ENCODE measurements at regions not wholly inside any gene's neighbourhood (a gene's known extent, or its start where the extent isn't known, plus 50 kb on each side); places are given as distances from the start of the nearest gene placed in this dataset.

- CTCF ChIA-PET: no interaction called here
Observed at GRCh38 chr9:108662091-108662875, 193.5 kb downstream of the ACTL7B start.

More at GRCh38 chr9:108662091-108662875, 193.5 kb downstream of the ACTL7B start:
- H3K4me2 ChIP-seq (ENCODE audit: insufficient read depth, low read length): no peak overlapping the region
- no peaks in the 10 kb centered on the region for H3K9me1 ChIP-seq (replicated peaks; ENCODE audit: control insufficient read depth, extremely low read depth, insufficient read depth, low read length)
- FAIRE-seq (no peak), DNase-seq (ENCODE audit: low read depth, low spot score) (no peak)
- H3K27ac ChIP-seq (ENCODE audit: insufficient read depth, low read depth, low read length): no peak overlapping the region
- no peaks in the 10 kb centered on the region for H3K9me3 ChIP-seq (replicated peaks; ENCODE audit: control insufficient read depth, insufficient read depth, low read length)
- H3K27me3 ChIP-seq (ENCODE audit: control insufficient read depth in 2 of 2, insufficient read depth in 2 of 2, low read length in 2 of 2): no peaks in the 10 kb centered on the region
- no peak overlapping the region for H2AFZ ChIP-seq (ENCODE audit: low read depth, low read length)
- TF ChIP-seq MAX (IDR thresholded peaks at IDR 0.05; ENCODE audit: insufficient read depth, insufficient read length) (no peak), POLR2AphosphoS5 (IDR thresholded peaks at IDR 0.05; ENCODE audit: insufficient read depth, low read depth, low read length) (no peak), FOS (IDR thresholded peaks at IDR 0.05; ENCODE audit: borderline replicate concordance, insufficient read depth, low read length) (no peak), GATA2 (IDR thresholded peaks at IDR 0.05; ENCODE audit: insufficient read depth, insufficient read length, low read depth, low read length) (no peak), EZH2 (IDR thresholded peaks at IDR 0.05; ENCODE audit: borderline replicate concordance, low read depth, low read length, severe bottlenecking) (no peak), CTCF (IDR thresholded peaks at IDR 0.05; ENCODE audit: extremely low read depth in 1 of 2, insufficient read depth in 1 of 2, low read depth in 1 of 2, low read length in 2 of 2) (no peak), POLR2A (IDR thresholded peaks at IDR 0.05; ENCODE audit: low read depth, low read length) (no peak), MYC (IDR thresholded peaks at IDR 0.05; ENCODE audit: low read depth, low read length) (no peak), JUN (IDR thresholded peaks at IDR 0.05; ENCODE audit: borderline replicate concordance, insufficient read depth, insufficient read length, low read depth) (no peak)
- H3K4me1 ChIP-seq (ENCODE audit: control insufficient read depth, extremely low read depth, insufficient read depth, low read length): no peaks in the 10 kb centered on the region
- H3K36me3 ChIP-seq (ENCODE audit: control insufficient read depth in 2 of 2, extremely low read depth in 1 of 2, insufficient read depth in 2 of 2, low read length in 2 of 2): no peaks in the 10 kb centered on the region
- dilution Hi-C loops (cut with MboI; ENCODE audit: extremely low pct_ligation_motif_present, low sequenced_read_pairs): no loop called here
- intact Hi-C loops (cut with micrococcal nuclease): no loop called here
- no peak overlapping the region for H3K9ac ChIP-seq (replicated peaks; ENCODE audit: extremely low read depth, insufficient read depth, low read length)
- BruUV-seq (replicated peaks): no TSS peak
- no peaks in the 10 kb centered on the region for H4K20me1 ChIP-seq (replicated peaks; ENCODE audit: control insufficient read depth, extremely low read depth, insufficient read depth, low read length)
- POLR2A ChIA-PET: no interaction called here
- no peak overlapping the region for H3K4me3 ChIP-seq (replicated peaks in 1 of 3; ENCODE audit: insufficient read depth in 1 of 3, low read depth in 1 of 3, low read length in 3 of 3)
- H3K79me2 ChIP-seq (ENCODE audit: control insufficient read depth, insufficient read depth, low read length): no peaks in the 10 kb centered on the region

Measured in endothelial cell of umbilical vein (primary cell).